ENCODE measurements at regions not wholly inside any gene's neighbourhood (a gene's known extent, or its start where the extent isn't known, plus 50 kb on each side); places are given as distances from the start of the nearest gene placed in this dataset.

GRCh38 chr5:133757396-133757945, 145.1 kb upstream of the FSTL4 start:
- Mint-ChIP-seq H3K4me3 (no peak overlapping the region), H3K36me3 (no peaks in the 10 kb centered on the region), H3K27ac (no peak overlapping the region), H3K4me1 (no peaks in the 10 kb centered on the region), H3K9me3 (no peaks in the 10 kb centered on the region), H3K27me3 (peaks cover 22 to 23% of the 10 kb centered on the region in 2 donors)
- ATAC-seq (replicated peaks in 1 of 4) (no peak), DNase-seq (no peak)
- H3K27me3 ChIP-seq (replicated peaks in 1 of 2; ENCODE audit: control insufficient read depth in 2 of 2, extremely low read depth in 1 of 2, insufficient read depth in 2 of 2, low read length in 1 of 2): peaks cover 0 to 19% of the 10 kb centered on the region in 2 experiments
- no peaks in the 10 kb centered on the region for H3K4me1 ChIP-seq (ENCODE audit: control insufficient read depth in 1 of 2, extremely low read depth in 1 of 2, insufficient read depth in 2 of 2, low read length in 2 of 2)
- H3K4me3 ChIP-seq (ENCODE audit: control insufficient read depth in 1 of 2, extremely low read depth in 1 of 2, low read length in 1 of 2): no peak overlapping the region
- 83% methylated on average over 3 of the region's 8 CpGs for WGBS (ENCODE audit: insufficient coverage)
- POLR2A ChIA-PET: no interaction called here
- CTCF ChIA-PET: interaction anchor here in 1 of 2 donors (0.6 to 1.0 kb wide), 2 partner anchors 38 to 112 kb away, joined by 3 to 4 read pairs; no protein-coding TSS in a partner anchor
- no peaks in the 10 kb centered on the region for H3K36me3 ChIP-seq (ENCODE audit: control insufficient read depth in 2 of 2, extremely low read depth in 1 of 2, insufficient read depth in 1 of 2, low read length in 1 of 2)
- H3K27ac ChIP-seq (ENCODE audit: low read length): no peak overlapping the region
- no peaks in the 10 kb centered on the region for H3K9me3 ChIP-seq

- H3K36me3 Mint-ChIP-seq: no peaks in the 10 kb centered on the region
Observed at GRCh38 chr5:133756756-133757155, 144.4 kb upstream of the FSTL4 start.

GRCh38 chr5:133756036-133756435, 143.7 kb upstream of the FSTL4 start:
- CTCF ChIA-PET: no interaction called here
- H3K27ac ChIP-seq (ENCODE audit: low read length): no peak overlapping the region
- Mint-ChIP-seq H3K27me3 (peaks cover 23 to 25% of the 10 kb centered on the region in 2 donors), H3K9me3 (no peaks in the 10 kb centered on the region), H3K4me1 (no peaks in the 10 kb centered on the region), H3K4me3 (no peak overlapping the region), H3K27ac (peak overlapping the region in 1 of 2 donors; percentile 12), H3K36me3 (no peaks in the 10 kb centered on the region)
- no peaks in the 10 kb centered on the region for H3K4me1 ChIP-seq (ENCODE audit: control insufficient read depth in 1 of 2, extremely low read depth in 1 of 2, insufficient read depth in 2 of 2, low read length in 2 of 2)
- POLR2A ChIA-PET: no interaction called here
- H3K27me3 ChIP-seq (replicated peaks in 1 of 2; ENCODE audit: control insufficient read depth in 2 of 2, extremely low read depth in 1 of 2, insufficient read depth in 2 of 2, low read length in 1 of 2): peaks cover 0 to 20% of the 10 kb centered on the region in 2 experiments
- H3K4me3 ChIP-seq (ENCODE audit: control insufficient read depth in 1 of 2, extremely low read depth in 1 of 2, low read length in 1 of 2): no peak overlapping the region
- H3K36me3 ChIP-seq (ENCODE audit: control insufficient read depth in 2 of 2, extremely low read depth in 1 of 2, insufficient read depth in 1 of 2, low read length in 1 of 2): no peaks in the 10 kb centered on the region
- WGBS (ENCODE audit: insufficient coverage): 83% methylated on average over 3 of the region's 3 CpGs
- H3K9me3 ChIP-seq: no peaks in the 10 kb centered on the region
- ATAC-seq (replicated peaks in 1 of 4) (no peak), DNase-seq (no peak)

More at GRCh38 chr5:133756756-133757155, 144.4 kb upstream of the FSTL4 start:
- H3K4me3 ChIP-seq (ENCODE audit: control insufficient read depth in 1 of 2, extremely low read depth in 1 of 2, low read length in 1 of 2): no peak overlapping the region
- no peak overlapping the region for H3K4me3 Mint-ChIP-seq
- no peaks in the 10 kb centered on the region for H3K36me3 ChIP-seq (ENCODE audit: control insufficient read depth in 2 of 2, extremely low read depth in 1 of 2, insufficient read depth in 1 of 2, low read length in 1 of 2)
- no peaks in the 10 kb centered on the region for H3K4me1 Mint-ChIP-seq
- ATAC-seq (replicated peaks in 1 of 4) (no peak), DNase-seq (no peak)
- ChIA-PET POLR2A (no interaction called here), CTCF (no interaction called here)
- H3K4me1 ChIP-seq (ENCODE audit: control insufficient read depth in 1 of 2, extremely low read depth in 1 of 2, insufficient read depth in 2 of 2, low read length in 2 of 2): no peaks in the 10 kb centered on the region
- no peaks in the 10 kb centered on the region for H3K9me3 Mint-ChIP-seq
- H3K27me3 ChIP-seq (replicated peaks in 1 of 2; ENCODE audit: control insufficient read depth in 2 of 2, extremely low read depth in 1 of 2, insufficient read depth in 2 of 2, low read length in 1 of 2): peaks cover 0 to 19% of the 10 kb centered on the region in 2 experiments
- WGBS (ENCODE audit: insufficient coverage): 38% methylated on average over 3 of the region's 3 CpGs
- H3K9me3 ChIP-seq: no peaks in the 10 kb centered on the region
- H3K27ac ChIP-seq (ENCODE audit: low read length): no peak overlapping the region
- H3K27ac Mint-ChIP-seq: no peak overlapping the region
- H3K27me3 Mint-ChIP-seq: peaks cover 20 to 23% of the 10 kb centered on the region in 2 donors

DNA sequence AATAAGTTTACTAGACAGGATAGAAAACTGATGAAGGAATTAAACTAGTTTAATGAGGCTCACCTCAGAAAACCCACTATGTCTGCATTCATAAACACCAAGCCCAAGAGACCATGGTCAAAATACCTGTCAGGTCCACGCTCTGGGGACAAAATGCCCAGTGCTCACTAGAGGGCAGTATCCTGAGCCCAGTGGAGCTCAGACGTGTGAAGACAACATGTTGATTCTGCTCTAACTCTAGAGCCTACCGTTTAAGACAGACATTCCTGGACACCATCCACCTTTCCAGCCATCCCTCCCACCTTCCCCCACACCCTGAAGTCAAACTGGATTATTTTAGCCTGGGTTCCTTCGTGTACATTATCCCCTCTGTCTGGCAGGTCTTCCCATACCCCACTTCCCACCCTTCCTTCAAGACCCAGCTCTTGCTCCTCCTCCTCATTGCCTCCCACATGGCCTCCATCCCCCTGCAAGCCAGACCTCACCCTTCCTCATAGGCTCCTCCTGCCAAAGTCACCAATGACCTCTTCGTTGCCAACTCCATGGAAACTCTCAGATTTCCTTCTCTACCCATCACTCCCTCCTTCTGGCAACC, 142.3 kb upstream of the FSTL4 start:
- H3K36me3 Mint-ChIP-seq: no peaks in the 10 kb centered on the region
- H3K4me1 Mint-ChIP-seq: no peaks in the 10 kb centered on the region
- no peaks in the 10 kb centered on the region for H3K4me1 ChIP-seq (ENCODE audit: control insufficient read depth in 1 of 2, extremely low read depth in 1 of 2, insufficient read depth in 2 of 2, low read length in 2 of 2)
- no peak for ATAC-seq (replicated peaks in 1 of 4)
- no peaks in the 10 kb centered on the region for H3K9me3 Mint-ChIP-seq
- H3K27ac Mint-ChIP-seq: no peak overlapping the region
- H3K4me3 ChIP-seq (ENCODE audit: control insufficient read depth in 1 of 2, extremely low read depth in 1 of 2, low read length in 1 of 2): no peak overlapping the region
- H3K27me3 ChIP-seq (replicated peaks in 1 of 2; ENCODE audit: control insufficient read depth in 2 of 2, extremely low read depth in 1 of 2, insufficient read depth in 2 of 2, low read length in 1 of 2): peaks cover 0 to 27% of the 10 kb centered on the region in 2 experiments
- POLR2A ChIA-PET: no interaction called here
- peaks cover 23 to 25% of the 10 kb centered on the region in 2 donors for H3K27me3 Mint-ChIP-seq
- DNase-seq: peak in 7 of 35 experiments; percentile 3 to 29 (median 5)
- no peaks in the 10 kb centered on the region for H3K9me3 ChIP-seq
- WGBS (ENCODE audit: insufficient coverage): 26% methylated on average over 5 of the region's 5 CpGs
- CTCF ChIA-PET: interaction anchor here in 1 of 2 donors (1.3 kb wide), 1 partner anchor 115 kb away, joined by 4 read pairs; no protein-coding TSS in a partner anchor
- H3K4me3 Mint-ChIP-seq: no peak overlapping the region
- H3K36me3 ChIP-seq (ENCODE audit: control insufficient read depth in 2 of 2, extremely low read depth in 1 of 2, insufficient read depth in 1 of 2, low read length in 1 of 2): no peaks in the 10 kb centered on the region
- H3K27ac ChIP-seq (ENCODE audit: low read length): no peak overlapping the region

- H3K9me3 ChIP-seq: no peaks in the 10 kb centered on the region
- CTCF ChIA-PET: interaction anchor here in 1 of 2 donors (1.3 kb wide), 1 partner anchor 115 kb away, joined by 4 read pairs; no protein-coding TSS in a partner anchor
- no peak overlapping the region for H3K27ac ChIP-seq (ENCODE audit: low read length)
- Mint-ChIP-seq H3K4me1 (no peaks in the 10 kb centered on the region), H3K27ac (no peak overlapping the region), H3K9me3 (no peaks in the 10 kb centered on the region), H3K27me3 (peaks cover 23 to 27% of the 10 kb centered on the region in 2 donors), H3K36me3 (no peaks in the 10 kb centered on the region), H3K4me3 (no peak overlapping the region)
- no peaks in the 10 kb centered on the region for H3K36me3 ChIP-seq (ENCODE audit: control insufficient read depth in 2 of 2, extremely low read depth in 1 of 2, insufficient read depth in 1 of 2, low read length in 1 of 2)
- peaks cover 0 to 27% of the 10 kb centered on the region in 2 experiments for H3K27me3 ChIP-seq (replicated peaks in 1 of 2; ENCODE audit: control insufficient read depth in 2 of 2, extremely low read depth in 1 of 2, insufficient read depth in 2 of 2, low read length in 1 of 2)
- no peaks in the 10 kb centered on the region for H3K4me1 ChIP-seq (ENCODE audit: control insufficient read depth in 1 of 2, extremely low read depth in 1 of 2, insufficient read depth in 2 of 2, low read length in 2 of 2)
- POLR2A ChIA-PET: no interaction called here
- no CpG with 5 or more reads among the region's 3 CpGs for WGBS (ENCODE audit: insufficient coverage)
- DNase-seq: no peak
- no peak overlapping the region for H3K4me3 ChIP-seq (ENCODE audit: control insufficient read depth in 1 of 2, extremely low read depth in 1 of 2, low read length in 1 of 2)
- no peak for ATAC-seq (replicated peaks in 1 of 4)
Observed at GRCh38 chr5:133753856-133754255, 141.5 kb upstream of the FSTL4 start.

GRCh38 chr5:133751846-133752245, 139.5 kb upstream of the FSTL4 start:
- Histone ChIP-seq H3K4me1 (ENCODE audit: control insufficient read depth in 1 of 2, extremely low read depth in 1 of 2, insufficient read depth in 2 of 2, low read length in 2 of 2) (no peaks in the 10 kb centered on the region), H3K9me3 (no peaks in the 10 kb centered on the region), H3K36me3 (ENCODE audit: control insufficient read depth in 2 of 2, extremely low read depth in 1 of 2, insufficient read depth in 1 of 2, low read length in 1 of 2) (no peaks in the 10 kb centered on the region), H3K4me3 (ENCODE audit: control insufficient read depth in 1 of 2, extremely low read depth in 1 of 2, low read length in 1 of 2) (no peak overlapping the region), H3K27ac (ENCODE audit: low read length) (no peak overlapping the region), H3K27me3 (replicated peaks in 1 of 2; ENCODE audit: control insufficient read depth in 2 of 2, extremely low read depth in 1 of 2, insufficient read depth in 2 of 2, low read length in 1 of 2) (peaks cover 0 to 28% of the 10 kb centered on the region in 2 experiments)
- H3K27ac Mint-ChIP-seq: no peak overlapping the region
- WGBS (ENCODE audit: insufficient coverage): 90% methylated on average over 4 of the region's 5 CpGs
- ChIA-PET POLR2A (no interaction called here), CTCF (no interaction called here)
- H3K27me3 Mint-ChIP-seq: peaks cover 23 to 33% of the 10 kb centered on the region in 2 donors
- ATAC-seq (replicated peaks in 1 of 4) (no peak), DNase-seq (no peak)
- H3K4me1 Mint-ChIP-seq: no peaks in the 10 kb centered on the region
- H3K36me3 Mint-ChIP-seq: no peaks in the 10 kb centered on the region
- no peaks in the 10 kb centered on the region for H3K9me3 Mint-ChIP-seq
- H3K4me3 Mint-ChIP-seq: no peak overlapping the region

All from T-cell (primary cell).